Esophagus squamous epithelium (tissue), 4 donors: ENCODE measurements at regions not wholly inside any gene's neighbourhood (a gene's known extent, or its start where the extent isn't known, plus 50 kb on each side); places are given as distances from the start of the nearest gene placed in this dataset.

Experiments used
- CTCF ChIP-seq, 6 experiments: fragments of 450-650 bp in 4 of 6; fragments of 200-600 bp in 2 of 6; sonication (generic) in 2 of 6; IDR thresholded peaks; one replicate each; pipeline ENCODE4 v1.5.1; 2016 to 2019; ENCODE audit warnings: antibody characterized with exemption in 6 of 6, mild to moderate bottlenecking in 4 of 6, moderate library complexity in 4 of 6
- POLR2A ChIP-seq, 4 donors: fragments of 450-650 bp; IDR thresholded peaks; one replicate each; pipeline ENCODE4 v1.6.1; 2017; ENCODE audit warnings: antibody characterized with exemption in 4 of 4, mild to moderate bottlenecking in 4 of 4, moderate library complexity in 3 of 4

GRCh38 chrX:23603501-23603900, 63.8 kb upstream of the PRDX4 start:
- TF ChIP-seq CTCF (IDR thresholded peaks at IDR 0.05), result no peak
- no peak for TF ChIP-seq POLR2A (IDR thresholded peaks at IDR 0.05)
